ENCODE measurements at regions not wholly inside any gene's neighbourhood (a gene's known extent, or its start where the extent isn't known, plus 50 kb on each side); places are given as distances from the start of the nearest gene placed in this dataset.
"Not testable (repeated sequence)": the region's sequence is repeated elsewhere in the genome, so short reads cannot be mapped to it uniquely, and the experiment has no call there.

GRCh38 chr4:99733455-99733854 is 75.8 kb upstream of the C4orf54 start:
- H3K9me3 ChIP-seq (ENCODE audit: control insufficient read depth in 1 of 2, insufficient read depth in 1 of 2, low read depth in 1 of 2, low read length in 2 of 2); H3K4me2 ChIP-seq (ENCODE audit: low read length); RAD21 ChIA-PET (ENCODE audit: low non-redundant PET in 1 of 2, low total read pairs in 2 of 2, uncharacterized antibody in 2 of 2, unreplicated experiment in 2 of 2); H4K20me1 ChIP-seq (ENCODE audit: insufficient read depth); H2AFZ ChIP-seq (ENCODE audit: low read depth, low read length, poor library complexity, severe bottlenecking); H3K36me3 ChIP-seq (ENCODE audit: control insufficient read depth in 1 of 2, insufficient read depth in 2 of 2, low read length in 2 of 2); H3K79me2 ChIP-seq (ENCODE audit: insufficient read depth, low read length); CTCF ChIA-PET; H3K4me1 ChIP-seq (ENCODE audit: control insufficient read depth in 1 of 2, insufficient read depth in 2 of 2, low read length in 2 of 2); ATAC-seq; H3K27ac ChIP-seq (ENCODE audit: low read depth, low read length); BruUV-seq (replicated peaks); DNase-seq (ENCODE audit: low read depth, low spot score); intact Hi-C loops (cut with micrococcal nuclease); H3K9me2 ChIP-seq (ENCODE audit: insufficient read depth); POLR2A ChIA-PET; H3K9ac ChIP-seq (ENCODE audit: low read length); H3K27me3 ChIP-seq (ENCODE audit: insufficient read depth, low read length); H3K4me3 ChIP-seq (replicated peaks in 1 of 2; ENCODE audit: low read depth in 1 of 2, low read length in 2 of 2): not testable (repeated sequence)

GRCh38 chr4:99729186-99729585 is 71.6 kb upstream of the C4orf54 start:
- no peak overlapping the region for H3K9ac ChIP-seq (ENCODE audit: low read length)
- no peak overlapping the region for H2AFZ ChIP-seq (ENCODE audit: low read depth, low read length, poor library complexity, severe bottlenecking)
- H3K36me3 ChIP-seq (ENCODE audit: control insufficient read depth in 1 of 2, insufficient read depth in 2 of 2, low read length in 2 of 2): no peaks in the 10 kb centered on the region
- BruUV-seq (replicated peaks): no TSS peak
- H3K4me1 ChIP-seq (ENCODE audit: control insufficient read depth in 1 of 2, insufficient read depth in 2 of 2, low read length in 2 of 2): peaks cover 0 to 2% of the 10 kb centered on the region in 2 experiments; a peak in 1 of 4 replicates
- TF ChIP-seq CEBPB (IDR thresholded peaks at IDR 0.05; ENCODE audit: low read depth) (no peak), JUND (IDR thresholded peaks at IDR 0.05) (no peak), ELF1 (IDR thresholded peaks at IDR 0.05; ENCODE audit: borderline replicate concordance, low read depth) (no peak), ATF3 (IDR thresholded peaks at IDR 0.05) (no peak), POLR2AphosphoS5 (IDR thresholded peaks at IDR 0.05; ENCODE audit: low read depth, low read length) (no peak), YY1 (IDR thresholded peaks at IDR 0.05; ENCODE audit: extremely low read depth, insufficient replicate concordance, low read depth, low read length) (no peak), REST (IDR thresholded peaks at IDR 0.05; ENCODE audit: low read depth) (no peak), POLR2A (IDR thresholded peaks at IDR 0.05; ENCODE audit: borderline replicate concordance, extremely low read depth, insufficient read depth, insufficient read length) (no peak), ZFX (IDR thresholded peaks at IDR 0.05) (no peak)
- CTCF ChIA-PET: no interaction called here
- no peaks in the 10 kb centered on the region for H3K79me2 ChIP-seq (ENCODE audit: insufficient read depth, low read length)
- H4K20me1 ChIP-seq (ENCODE audit: insufficient read depth): no peaks in the 10 kb centered on the region
- H3K27ac ChIP-seq (ENCODE audit: low read depth, low read length): no peak overlapping the region
- intact Hi-C loops (cut with micrococcal nuclease): loop anchor here (10.0 kb wide), 1 partner anchor 156 kb away; no protein-coding TSS in a partner anchor
- POLR2A ChIA-PET: no interaction called here
- H3K4me2 ChIP-seq (ENCODE audit: low read length): no peak overlapping the region
- ATAC-seq: no peak
- RAD21 ChIA-PET (ENCODE audit: low non-redundant PET in 1 of 2, low total read pairs in 2 of 2, uncharacterized antibody in 2 of 2, unreplicated experiment in 2 of 2): no interaction called here
- H3K9me2 ChIP-seq (ENCODE audit: insufficient read depth): no peaks in the 10 kb centered on the region
- no peak for DNase-seq (ENCODE audit: low read depth, low spot score)
- no peaks in the 10 kb centered on the region for H3K27me3 ChIP-seq (ENCODE audit: insufficient read depth, low read length)
- no peaks in the 10 kb centered on the region for H3K9me3 ChIP-seq (ENCODE audit: control insufficient read depth in 1 of 2, insufficient read depth in 1 of 2, low read depth in 1 of 2, low read length in 2 of 2)
- H3K4me3 ChIP-seq (replicated peaks in 1 of 2; ENCODE audit: low read depth in 1 of 2, low read length in 2 of 2): no peak overlapping the region

Data from HCT116 (cell line).